NB4 (cell line): ENCODE measurements at regions not wholly inside any gene's neighbourhood (a gene's known extent, or its start where the extent isn't known, plus 50 kb on each side); places are given as distances from the start of the nearest gene placed in this dataset.

ENCODE experiments used
- MYC ChIP-seq: IDR thresholded peaks from 2 replicates; pipeline ENCODE4 v1.6.1; 2011; ENCODE audit warnings: low read depth, low read length
- POLR2A ChIP-seq: IDR thresholded peaks from 2 replicates; pipeline ENCODE4 v1.6.1; 2011; ENCODE audit warnings: mild to moderate bottlenecking; ENCODE audit not compliant: insufficient read length; ENCODE audit errors: extremely low read depth
- TF ChIP-seq, protein P1 (sequence below): IDR thresholded peaks from one replicate; pipeline ENCODE4 v1.5.1; 2012; ENCODE audit warnings: low read depth, low read length

DNA sequence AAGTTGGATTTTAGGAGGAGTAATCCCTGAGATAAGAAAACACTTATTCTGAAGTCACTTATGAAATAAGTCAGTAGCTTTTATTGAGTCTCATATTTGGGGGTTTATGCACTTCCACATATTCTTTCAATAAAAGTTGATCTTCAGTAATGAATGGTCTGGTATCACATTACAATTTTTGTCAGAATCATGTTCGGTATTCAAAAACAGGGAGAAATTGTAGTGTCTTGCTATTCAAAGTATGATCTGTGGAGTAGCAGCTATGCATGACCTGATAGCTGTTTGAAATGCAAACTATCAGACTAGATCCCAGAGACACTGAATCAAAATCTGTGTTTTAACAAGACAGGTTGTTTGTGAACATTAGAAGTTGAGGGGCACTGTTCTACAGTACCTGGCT is 857.6 kb downstream of the METTL15 start:
- TF ChIP-seq POLR2A (no peak), MYC (no peak)
- TF ChIP-seq, protein P1, sequence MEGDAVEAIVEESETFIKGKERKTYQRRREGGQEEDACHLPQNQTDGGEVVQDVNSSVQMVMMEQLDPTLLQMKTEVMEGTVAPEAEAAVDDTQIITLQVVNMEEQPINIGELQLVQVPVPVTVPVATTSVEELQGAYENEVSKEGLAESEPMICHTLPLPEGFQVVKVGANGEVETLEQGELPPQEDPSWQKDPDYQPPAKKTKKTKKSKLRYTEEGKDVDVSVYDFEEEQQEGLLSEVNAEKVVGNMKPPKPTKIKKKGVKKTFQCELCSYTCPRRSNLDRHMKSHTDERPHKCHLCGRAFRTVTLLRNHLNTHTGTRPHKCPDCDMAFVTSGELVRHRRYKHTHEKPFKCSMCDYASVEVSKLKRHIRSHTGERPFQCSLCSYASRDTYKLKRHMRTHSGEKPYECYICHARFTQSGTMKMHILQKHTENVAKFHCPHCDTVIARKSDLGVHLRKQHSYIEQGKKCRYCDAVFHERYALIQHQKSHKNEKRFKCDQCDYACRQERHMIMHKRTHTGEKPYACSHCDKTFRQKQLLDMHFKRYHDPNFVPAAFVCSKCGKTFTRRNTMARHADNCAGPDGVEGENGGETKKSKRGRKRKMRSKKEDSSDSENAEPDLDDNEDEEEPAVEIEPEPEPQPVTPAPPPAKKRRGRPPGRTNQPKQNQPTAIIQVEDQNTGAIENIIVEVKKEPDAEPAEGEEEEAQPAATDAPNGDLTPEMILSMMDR = no peak
